ENCODE measurements at regions not wholly inside any gene's neighbourhood (a gene's known extent, or its start where the extent isn't known, plus 50 kb on each side); places are given as distances from the start of the nearest gene placed in this dataset.

GRCh38 chr6:88360203-88360797 is 194.2 kb upstream of the CNR1 start:
- Histone ChIP-seq H3K36me3 (ENCODE audit: low read length) (no peaks in the 10 kb centered on the region), H3F3A (ENCODE audit: insufficient read depth) (no peaks in the 10 kb centered on the region), H2AFZ (ENCODE audit: low read depth, low read length, severe bottlenecking) (no peak overlapping the region), H3K9ac (ENCODE audit: low read length) (no peak overlapping the region), H3K79me2 (ENCODE audit: insufficient read depth, low read length) (no peaks in the 10 kb centered on the region), H3K27me3 (ENCODE audit: low read length) (no peaks in the 10 kb centered on the region), H3K9me2 (replicated peaks; ENCODE audit: insufficient read depth, low read length) (no peaks in the 10 kb centered on the region), H3K4me2 (ENCODE audit: low read depth, low read length, poor library complexity, severe bottlenecking) (no peak overlapping the region), H3K27ac (ENCODE audit: low read depth, low read length) (no peak overlapping the region), H3K9me3 (ENCODE audit: insufficient read depth, low read length) (no peaks in the 10 kb centered on the region), H4K20me1 (ENCODE audit: low read depth, low read length) (no peaks in the 10 kb centered on the region), H3K4me3 (ENCODE audit: insufficient read depth, low read length, poor library complexity, severe bottlenecking) (no peak overlapping the region)
- TF ChIP-seq EZH2phosphoT487 (conservative IDR thresholded peaks at IDR 0.05; ENCODE audit: low read length) (no peak), CTCF (IDR thresholded peaks at IDR 0.05; ENCODE audit: insufficient read depth, low read length, poor library complexity, severe bottlenecking) (no peak)

- no peak overlapping the region for H3K9ac ChIP-seq (ENCODE audit: low read length)
- no peak overlapping the region for H3K4me2 ChIP-seq (ENCODE audit: low read depth, low read length, poor library complexity, severe bottlenecking)
- no peak for TF ChIP-seq CTCF (IDR thresholded peaks at IDR 0.05; ENCODE audit: insufficient read depth, low read length, poor library complexity, severe bottlenecking)
- TF ChIP-seq EZH2phosphoT487 (conservative IDR thresholded peaks at IDR 0.05; ENCODE audit: low read length): no peak
- H3K79me2 ChIP-seq (ENCODE audit: insufficient read depth, low read length): no peaks in the 10 kb centered on the region
- no peaks in the 10 kb centered on the region for H3K9me3 ChIP-seq (ENCODE audit: insufficient read depth, low read length)
- H3K36me3 ChIP-seq (ENCODE audit: low read length): no peaks in the 10 kb centered on the region
- H3K27ac ChIP-seq (ENCODE audit: low read depth, low read length): no peak overlapping the region
- H3F3A ChIP-seq (ENCODE audit: insufficient read depth): no peaks in the 10 kb centered on the region
- no peak overlapping the region for H3K4me3 ChIP-seq (ENCODE audit: insufficient read depth, low read length, poor library complexity, severe bottlenecking)
- no peak overlapping the region for H2AFZ ChIP-seq (ENCODE audit: low read depth, low read length, severe bottlenecking)
- no peaks in the 10 kb centered on the region for H3K27me3 ChIP-seq (ENCODE audit: low read length)
- no peaks in the 10 kb centered on the region for H4K20me1 ChIP-seq (ENCODE audit: low read depth, low read length)
- no peaks in the 10 kb centered on the region for H3K9me2 ChIP-seq (replicated peaks; ENCODE audit: insufficient read depth, low read length)
These were observed 193.5 kb upstream of the CNR1 start for GRCh38 chr6:88359530-88360202.

- Histone ChIP-seq H3K79me2 (ENCODE audit: insufficient read depth, low read length) (no peaks in the 10 kb centered on the region), H2AFZ (ENCODE audit: low read depth, low read length, severe bottlenecking) (no peak overlapping the region), H3F3A (ENCODE audit: insufficient read depth) (no peaks in the 10 kb centered on the region), H3K9me3 (ENCODE audit: insufficient read depth, low read length) (no peaks in the 10 kb centered on the region), H3K4me3 (ENCODE audit: insufficient read depth, low read length, poor library complexity, severe bottlenecking) (no peak overlapping the region), H3K27me3 (ENCODE audit: low read length) (no peaks in the 10 kb centered on the region), H3K4me2 (ENCODE audit: low read depth, low read length, poor library complexity, severe bottlenecking) (no peak overlapping the region), H3K9ac (ENCODE audit: low read length) (no peak overlapping the region), H4K20me1 (ENCODE audit: low read depth, low read length) (no peaks in the 10 kb centered on the region), H3K27ac (ENCODE audit: low read depth, low read length) (no peak overlapping the region), H3K9me2 (replicated peaks; ENCODE audit: insufficient read depth, low read length) (no peaks in the 10 kb centered on the region), H3K36me3 (ENCODE audit: low read length) (no peaks in the 10 kb centered on the region)
- TF ChIP-seq CTCF (IDR thresholded peaks at IDR 0.05; ENCODE audit: insufficient read depth, low read length, poor library complexity, severe bottlenecking) (no peak), EZH2phosphoT487 (conservative IDR thresholded peaks at IDR 0.05; ENCODE audit: low read length) (no peak)
These were observed 192.7 kb upstream of the CNR1 start for GRCh38 chr6:88358846-88359245.
